Activated CD4-positive, alpha-beta T cell treated with anti-CD3 and anti-CD28 coated beads, Interleukin-2, amount 10 ng/mL, durations not matched to agents 24 days and 14 days (primary cell): ENCODE measurements at regions not wholly inside any gene's neighbourhood (a gene's known extent, or its start where the extent isn't known, plus 50 kb on each side); places are given as distances from the start of the nearest gene placed in this dataset.
"Not testable (repeated sequence)": the region's sequence is repeated elsewhere in the genome, so short reads cannot be mapped to it uniquely, and the experiment has no call there.

Experiments
- DNase-seq: peaks from one replicate; pipeline ENCODE4 v3.0.0; 2022
- H3K27ac Mint-ChIP-seq: one replicate; pipeline ENCODE4 v1.8.0; 2022; ENCODE audit warnings: mild to moderate bottlenecking, mixed read lengths
- H3K27me3 Mint-ChIP-seq: one replicate; pipeline ENCODE4 v1.8.0; 2022; ENCODE audit warnings: mixed read lengths
- H3K36me3 Mint-ChIP-seq: one replicate; pipeline ENCODE4 v1.8.0; 2022; ENCODE audit warnings: low read depth, mild to moderate bottlenecking, mixed read lengths
- H3K4me1 Mint-ChIP-seq: one replicate; pipeline ENCODE4 v1.8.0; 2021; ENCODE audit warnings: mixed read lengths
- H3K4me3 Mint-ChIP-seq: one replicate; pipeline ENCODE4 v1.8.0; 2022; ENCODE audit warnings: mild to moderate bottlenecking, moderate library complexity, mixed read lengths
- H3K9me3 Mint-ChIP-seq: one replicate; pipeline ENCODE4 v1.8.0; 2021; ENCODE audit warnings: mixed read lengths
- intact Hi-C: fragments of 100-400 bp; cut with micrococcal nuclease; formaldehyde crosslinking; loops from one replicate; pipeline ENCODE4 v1.15.1; 2023

DNA sequence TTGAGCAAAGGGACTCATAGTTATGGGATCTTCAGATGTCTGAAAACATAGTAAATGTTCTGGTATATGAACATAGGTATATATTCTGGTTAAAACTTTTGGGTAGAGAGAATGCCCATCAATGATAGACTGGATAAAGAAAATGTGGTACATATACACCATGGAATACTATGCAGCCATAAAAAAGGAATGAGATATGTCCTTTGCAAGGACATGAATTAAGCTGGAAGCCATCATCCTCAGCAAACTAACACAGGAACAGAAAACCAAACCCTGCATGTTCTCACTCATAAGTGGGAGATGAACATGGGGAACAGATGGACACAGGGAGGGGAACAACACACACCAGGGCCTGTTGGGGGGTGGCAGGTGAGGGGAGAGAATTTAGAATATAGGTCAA is 171.0 kb upstream of the CCNH start:
- DNase-seq, H3K4me3 Mint-ChIP-seq, H3K27me3 Mint-ChIP-seq, H3K36me3 Mint-ChIP-seq, intact Hi-C loops, H3K9me3 Mint-ChIP-seq, H3K4me1 Mint-ChIP-seq, H3K27ac Mint-ChIP-seq: not testable (repeated sequence)

DNA sequence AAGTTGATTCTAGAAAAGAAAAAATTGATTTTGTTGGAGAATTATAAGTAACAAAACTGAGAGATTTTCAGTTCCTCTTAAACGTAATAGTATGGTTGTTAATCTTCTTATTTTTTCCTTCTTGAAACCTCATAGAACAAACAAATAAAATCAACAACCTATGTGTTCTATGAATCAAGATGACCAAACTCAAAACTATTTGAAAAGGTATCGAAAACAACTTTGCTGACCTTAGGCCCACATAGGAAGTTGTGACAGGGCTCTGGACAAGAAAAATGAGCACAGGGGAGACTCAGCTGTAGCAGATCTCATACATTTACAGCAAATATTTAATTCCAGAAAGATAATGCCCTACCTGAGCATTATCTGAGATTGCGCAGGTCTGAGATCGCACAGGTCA is 169.4 kb upstream of the CCNH start:
- Mint-ChIP-seq H3K27ac (no peak overlapping the region), H3K36me3 (no peaks in the 10 kb centered on the region), H3K4me3 (no peak overlapping the region), H3K9me3 (no peaks in the 10 kb centered on the region), H3K4me1 (no peaks in the 10 kb centered on the region), H3K27me3 (no peaks in the 10 kb centered on the region)
- no peak for DNase-seq
- intact Hi-C loops = no loop called here

DNA sequence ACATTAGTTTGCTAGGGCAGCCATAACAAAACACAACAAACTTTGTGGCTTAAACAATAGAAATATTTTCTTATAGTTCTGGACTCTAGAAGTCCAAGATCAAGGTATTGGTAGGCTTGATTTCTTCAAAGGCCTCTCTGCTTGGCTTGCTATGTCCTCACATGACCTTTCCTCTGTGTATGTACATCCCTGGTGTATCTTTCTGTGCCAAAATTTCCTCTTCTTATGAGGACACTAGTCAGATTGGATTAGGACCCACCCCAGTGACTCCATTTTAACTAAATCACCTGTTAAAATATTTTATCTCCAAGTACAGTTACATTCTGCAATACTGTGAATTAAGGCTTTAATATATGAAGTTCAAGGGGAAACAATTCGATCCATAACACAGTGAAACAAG is 168.9 kb upstream of the CCNH start:
- Mint-ChIP-seq H3K4me3 (no peak overlapping the region), H3K27me3 (no peaks in the 10 kb centered on the region), H3K27ac (no peak overlapping the region), H3K4me1 (no peaks in the 10 kb centered on the region), H3K9me3 (no peaks in the 10 kb centered on the region), H3K36me3 (no peaks in the 10 kb centered on the region)
- intact Hi-C loops = no loop called here
- no peak for DNase-seq

DNA sequence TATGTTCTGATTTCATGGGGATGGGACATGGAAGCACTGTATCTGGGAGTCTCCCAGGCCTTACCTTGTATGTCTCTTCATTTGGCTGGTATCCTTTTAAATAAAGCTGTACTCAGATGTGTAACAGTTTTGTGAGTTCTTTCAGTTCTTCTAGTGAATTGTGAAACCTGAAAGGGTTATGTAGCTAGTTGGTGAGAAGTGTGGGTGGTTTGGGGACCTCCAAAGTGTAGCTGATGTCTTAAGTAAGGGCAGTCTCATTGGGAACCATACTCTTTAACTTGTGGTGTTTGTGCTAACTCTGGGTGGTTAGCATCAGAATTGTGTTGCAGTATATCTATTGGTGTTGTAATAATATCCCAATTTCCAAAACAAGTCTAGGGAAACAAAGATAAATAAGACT is 166.9 kb upstream of the CCNH start:
- H3K4me1 Mint-ChIP-seq = no peaks in the 10 kb centered on the region
- H3K9me3 Mint-ChIP-seq = no peaks in the 10 kb centered on the region
- no peak for DNase-seq
- H3K27ac Mint-ChIP-seq = no peak overlapping the region
- no peak overlapping the region for H3K4me3 Mint-ChIP-seq
- no peaks in the 10 kb centered on the region for H3K27me3 Mint-ChIP-seq
- intact Hi-C loops = no loop called here
- no peaks in the 10 kb centered on the region for H3K36me3 Mint-ChIP-seq

DNA sequence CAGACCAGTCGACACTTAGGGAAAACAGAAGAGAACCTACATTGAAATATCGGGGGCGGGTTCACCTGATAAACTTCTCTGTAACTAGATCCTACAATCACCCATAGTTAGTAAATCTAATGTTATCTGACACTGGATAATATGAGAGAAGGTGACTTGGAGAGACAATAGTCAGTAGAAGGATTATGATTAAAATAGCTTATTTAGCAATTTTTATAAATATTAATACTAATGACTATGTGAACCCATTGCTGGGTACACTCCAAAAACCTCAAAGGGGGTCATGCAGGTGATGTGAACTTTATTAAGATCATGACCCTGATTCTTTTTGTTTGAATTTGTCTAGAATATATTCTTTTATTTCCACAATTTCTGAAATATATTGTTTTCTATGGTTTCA is 164.1 kb upstream of the CCNH start:
- intact Hi-C loops = no loop called here
- Mint-ChIP-seq H3K9me3 (no peaks in the 10 kb centered on the region), H3K4me1 (no peaks in the 10 kb centered on the region), H3K36me3 (no peaks in the 10 kb centered on the region), H3K4me3 (no peak overlapping the region), H3K27me3 (no peaks in the 10 kb centered on the region), H3K27ac (no peak overlapping the region)
- DNase-seq = no peak

GRCh38 chr5:87576306-87576705 is 163.6 kb upstream of the CCNH start:
- H3K4me1 Mint-ChIP-seq, H3K27me3 Mint-ChIP-seq, intact Hi-C loops, H3K9me3 Mint-ChIP-seq, DNase-seq, H3K4me3 Mint-ChIP-seq, H3K27ac Mint-ChIP-seq, H3K36me3 Mint-ChIP-seq: not testable (repeated sequence)

DNA sequence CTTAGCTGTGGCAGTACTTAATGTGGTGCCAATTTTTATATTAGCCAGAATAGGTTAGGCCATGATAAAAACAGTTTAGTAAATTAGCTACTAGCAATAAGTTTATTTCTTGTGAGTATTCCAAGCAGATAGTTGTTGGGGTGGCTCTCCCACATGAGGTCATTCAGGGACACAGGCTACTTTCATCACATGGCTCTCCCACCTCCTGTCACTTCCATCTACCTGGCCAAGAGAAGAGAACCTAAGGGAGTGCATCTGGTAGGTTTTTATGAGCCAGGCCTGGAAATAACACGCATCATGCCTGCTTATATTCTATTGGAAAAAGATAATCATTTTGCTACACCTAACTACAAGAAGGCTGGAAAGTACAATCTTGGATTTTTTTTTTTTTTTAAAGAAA is 161.4 kb upstream of the CCNH start:
- Mint-ChIP-seq H3K4me1 (no peaks in the 10 kb centered on the region), H3K27ac (no peak overlapping the region), H3K9me3 (no peaks in the 10 kb centered on the region), H3K4me3 (no peak overlapping the region), H3K27me3 (no peaks in the 10 kb centered on the region), H3K36me3 (no peaks in the 10 kb centered on the region)
- DNase-seq = no peak
- intact Hi-C loops = no loop called here

DNA sequence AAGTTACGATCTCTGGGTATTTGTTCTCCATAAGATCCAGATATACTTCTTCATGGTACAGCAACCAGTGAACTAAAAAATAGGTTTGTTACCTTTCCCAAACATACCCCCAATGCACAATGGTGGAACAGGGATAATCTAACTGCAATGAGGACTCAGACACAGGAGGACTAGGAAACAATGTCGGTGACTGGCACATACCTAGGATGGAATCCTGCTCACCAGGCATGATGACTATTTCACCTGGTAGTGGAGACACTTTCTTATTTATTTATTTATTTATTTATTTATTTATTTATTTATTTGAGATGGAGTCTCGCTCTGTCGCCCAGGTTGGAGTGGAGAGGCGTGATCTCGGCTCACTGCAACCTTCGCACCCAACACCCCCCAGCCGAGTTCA is 159.9 kb upstream of the CCNH start:
- intact Hi-C loops = no loop called here
- Mint-ChIP-seq H3K4me1 (no peaks in the 10 kb centered on the region), H3K36me3 (no peaks in the 10 kb centered on the region), H3K9me3 (no peaks in the 10 kb centered on the region), H3K27me3 (no peaks in the 10 kb centered on the region), H3K4me3 (no peak overlapping the region), H3K27ac (no peak overlapping the region)
- DNase-seq = no peak

DNA sequence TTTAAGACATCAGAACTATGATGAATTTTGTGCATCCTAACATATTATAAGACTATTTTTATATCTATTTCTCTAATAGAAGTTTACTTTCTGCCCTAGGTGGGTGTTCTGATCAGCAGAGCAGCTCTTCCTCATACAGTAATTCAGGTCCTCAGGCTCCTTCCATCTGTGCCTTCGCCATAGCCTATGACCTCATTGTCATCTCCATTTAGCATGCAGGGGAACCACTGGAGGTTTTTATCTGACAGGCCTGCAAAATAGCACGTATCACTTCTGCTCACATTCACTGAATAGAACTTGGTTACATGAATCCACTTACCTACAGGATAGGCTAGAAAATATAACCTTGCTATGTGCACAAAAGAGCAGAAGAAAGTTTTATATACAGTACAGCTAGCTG is 159.4 kb upstream of the CCNH start:
- no peak overlapping the region for H3K27ac Mint-ChIP-seq
- H3K27me3 Mint-ChIP-seq = no peaks in the 10 kb centered on the region
- intact Hi-C loops = no loop called here
- no peaks in the 10 kb centered on the region for H3K4me1 Mint-ChIP-seq
- H3K9me3 Mint-ChIP-seq = no peaks in the 10 kb centered on the region
- no peak overlapping the region for H3K4me3 Mint-ChIP-seq
- no peaks in the 10 kb centered on the region for H3K36me3 Mint-ChIP-seq
- DNase-seq = no peak

DNA sequence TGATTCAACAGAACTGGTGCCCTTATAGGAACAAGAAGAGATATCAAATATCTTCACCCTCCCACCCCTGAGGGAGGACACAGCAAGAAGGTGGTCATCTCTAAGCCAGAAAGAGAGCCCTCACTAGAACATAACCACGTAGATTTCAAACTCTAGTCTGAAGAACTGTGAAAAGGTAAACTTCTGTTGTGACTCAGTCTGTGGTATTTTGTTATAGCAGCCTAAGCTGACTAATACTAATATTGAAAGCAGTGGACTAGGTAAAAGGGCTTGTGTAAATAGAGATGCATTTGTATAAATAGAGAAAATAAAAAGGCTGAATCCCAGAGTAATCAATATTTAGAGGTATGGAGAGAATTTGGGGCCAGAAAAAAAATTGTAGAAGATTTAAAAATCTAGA is 157.6 kb upstream of the CCNH start:
- intact Hi-C loops = no loop called here
- no peak for DNase-seq
- Mint-ChIP-seq H3K4me3 (no peak overlapping the region), H3K36me3 (no peaks in the 10 kb centered on the region), H3K4me1 (no peaks in the 10 kb centered on the region), H3K9me3 (no peaks in the 10 kb centered on the region), H3K27me3 (no peaks in the 10 kb centered on the region), H3K27ac (no peak overlapping the region)

DNA sequence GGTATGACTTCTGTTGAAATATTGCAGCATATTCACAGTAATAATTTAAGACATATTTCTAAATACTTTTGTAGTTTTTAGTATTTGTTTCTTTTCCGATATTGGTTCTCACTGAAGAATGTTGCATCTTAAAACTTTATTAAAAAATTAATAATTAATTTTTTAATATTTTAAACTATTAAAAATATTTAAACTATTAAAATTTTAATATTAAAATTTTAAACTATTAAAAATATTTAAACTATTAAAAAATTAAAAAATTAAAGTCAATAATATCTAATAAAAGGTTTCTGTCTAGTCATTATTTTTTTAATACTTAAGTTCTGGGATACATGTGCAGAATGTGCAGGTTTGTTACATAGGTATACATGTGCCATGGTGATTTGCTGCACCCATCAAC is 149.3 kb upstream of the CCNH start:
- H3K27me3 Mint-ChIP-seq = no peaks in the 10 kb centered on the region

GRCh38 chr5:87560528-87560927 is 147.8 kb upstream of the CCNH start:
- Mint-ChIP-seq H3K27ac (no peak overlapping the region), H3K27me3 (no peaks in the 10 kb centered on the region), H3K4me3 (no peak overlapping the region), H3K9me3 (no peaks in the 10 kb centered on the region), H3K36me3 (no peaks in the 10 kb centered on the region), H3K4me1 (no peaks in the 10 kb centered on the region)
- DNase-seq = no peak
- intact Hi-C loops = no loop called here

More for the DNA sequence above, 149.3 kb upstream of the CCNH start:
- intact Hi-C loops = no loop called here
- no peaks in the 10 kb centered on the region for H3K9me3 Mint-ChIP-seq
- DNase-seq = no peak
- H3K4me1 Mint-ChIP-seq = no peaks in the 10 kb centered on the region
- H3K4me3 Mint-ChIP-seq = no peak overlapping the region
- no peaks in the 10 kb centered on the region for H3K36me3 Mint-ChIP-seq
- H3K27ac Mint-ChIP-seq = no peak overlapping the region

DNA sequence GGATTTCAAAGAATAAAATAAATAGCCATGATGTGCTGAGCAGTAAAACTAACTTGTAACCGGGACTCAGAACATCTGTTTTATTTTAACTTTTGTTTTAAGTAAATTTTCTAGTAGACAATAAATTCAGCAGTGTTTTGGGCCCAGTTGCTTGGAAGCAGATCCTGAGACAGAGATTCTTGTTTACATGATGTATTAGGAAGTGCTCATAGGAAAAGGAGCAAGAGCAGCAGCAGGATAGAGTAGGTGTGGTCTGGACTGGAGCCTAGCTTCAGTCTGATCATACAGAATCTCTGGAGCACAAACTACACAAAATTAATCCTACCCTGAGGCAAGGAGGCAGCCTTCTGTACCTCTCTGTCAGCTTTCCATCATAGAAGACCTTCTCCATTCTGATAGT is 139.2 kb upstream of the CCNH start:
- H3K9me3 Mint-ChIP-seq = no peaks in the 10 kb centered on the region
- no peaks in the 10 kb centered on the region for H3K36me3 Mint-ChIP-seq
- DNase-seq = no peak
- no peaks in the 10 kb centered on the region for H3K4me1 Mint-ChIP-seq
- no peak overlapping the region for H3K4me3 Mint-ChIP-seq
- no peaks in the 10 kb centered on the region for H3K27me3 Mint-ChIP-seq
- intact Hi-C loops = no loop called here
- no peak overlapping the region for H3K27ac Mint-ChIP-seq

- Mint-ChIP-seq H3K9me3 (no peaks in the 10 kb centered on the region), H3K36me3 (no peaks in the 10 kb centered on the region), H3K27me3 (no peaks in the 10 kb centered on the region), H3K27ac (no peak overlapping the region), H3K4me1 (no peaks in the 10 kb centered on the region), H3K4me3 (no peak overlapping the region)
- no peak for DNase-seq
- intact Hi-C loops = no loop called here
Observed at GRCh38 chr5:87541676-87542075, 128.9 kb upstream of the CCNH start.

DNA sequence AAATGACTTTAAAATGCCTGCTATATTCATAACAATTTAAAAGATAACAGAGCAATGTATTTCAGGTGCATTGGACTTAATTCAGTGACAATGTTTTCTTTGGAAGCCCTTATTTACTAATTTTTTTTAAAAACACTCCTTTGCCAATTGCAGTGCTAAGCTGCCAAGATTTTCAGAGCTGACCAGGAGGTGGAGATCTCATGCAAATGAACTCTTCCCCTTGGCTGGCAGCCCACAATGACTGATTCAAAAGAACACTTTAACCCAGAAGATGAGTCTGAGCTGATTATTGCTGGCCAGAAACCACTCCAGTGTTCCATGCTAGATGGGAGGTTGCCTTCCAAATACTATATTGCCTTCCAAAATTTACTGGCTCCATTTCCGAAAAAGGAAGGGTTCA is 128.3 kb upstream of the CCNH start:
- Mint-ChIP-seq H3K4me1 (no peaks in the 10 kb centered on the region), H3K36me3 (no peaks in the 10 kb centered on the region), H3K9me3 (no peaks in the 10 kb centered on the region), H3K27me3 (no peaks in the 10 kb centered on the region), H3K4me3 (no peak overlapping the region), H3K27ac (no peak overlapping the region)
- DNase-seq = no peak
- intact Hi-C loops = no loop called here

DNA sequence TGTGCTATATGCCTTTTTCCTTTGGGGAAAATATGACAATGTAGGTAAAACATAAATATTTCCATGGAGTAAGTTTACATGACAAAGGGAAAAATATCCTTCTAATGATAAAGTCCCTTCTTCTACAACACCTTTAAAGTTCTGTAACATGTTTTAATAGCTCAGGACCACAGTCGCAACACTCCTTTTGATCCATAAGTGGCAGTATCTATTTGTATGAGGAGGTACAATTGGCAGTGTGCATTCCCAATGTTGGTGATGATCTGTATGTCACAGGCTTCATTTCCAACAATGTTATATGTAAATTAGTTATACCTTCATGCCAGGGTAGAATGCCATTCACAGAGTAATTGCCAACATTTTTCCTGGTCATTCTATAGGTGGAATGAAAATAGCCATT is 127.1 kb upstream of the CCNH start:
- no peaks in the 10 kb centered on the region for H3K9me3 Mint-ChIP-seq
- no peak overlapping the region for H3K4me3 Mint-ChIP-seq
- H3K27me3 Mint-ChIP-seq = no peaks in the 10 kb centered on the region
- intact Hi-C loops = no loop called here
- H3K4me1 Mint-ChIP-seq = no peaks in the 10 kb centered on the region
- no peak for DNase-seq
- H3K36me3 Mint-ChIP-seq = no peaks in the 10 kb centered on the region
- H3K27ac Mint-ChIP-seq = no peak overlapping the region
